GM20000 (cell line): ENCODE measurements at regions not wholly inside any gene's neighbourhood (a gene's known extent, or its start where the extent isn't known, plus 50 kb on each side); places are given as distances from the start of the nearest gene placed in this dataset.

ENCODE experiments used
- DNase-seq: peaks from one replicate; pipeline ENCODE4 v3.0.0; 2012; ENCODE audit warnings: low spot score
- TF ChIP-seq, protein P1 (sequence below): IDR thresholded peaks from 2 replicates; pipeline ENCODE4 v1.5.1; 2012; ENCODE audit warnings: mild to moderate bottlenecking, control low read depth; ENCODE audit errors: extremely low read depth, missing control alignments

- DNase-seq = no peak
- TF ChIP-seq, protein P1, sequence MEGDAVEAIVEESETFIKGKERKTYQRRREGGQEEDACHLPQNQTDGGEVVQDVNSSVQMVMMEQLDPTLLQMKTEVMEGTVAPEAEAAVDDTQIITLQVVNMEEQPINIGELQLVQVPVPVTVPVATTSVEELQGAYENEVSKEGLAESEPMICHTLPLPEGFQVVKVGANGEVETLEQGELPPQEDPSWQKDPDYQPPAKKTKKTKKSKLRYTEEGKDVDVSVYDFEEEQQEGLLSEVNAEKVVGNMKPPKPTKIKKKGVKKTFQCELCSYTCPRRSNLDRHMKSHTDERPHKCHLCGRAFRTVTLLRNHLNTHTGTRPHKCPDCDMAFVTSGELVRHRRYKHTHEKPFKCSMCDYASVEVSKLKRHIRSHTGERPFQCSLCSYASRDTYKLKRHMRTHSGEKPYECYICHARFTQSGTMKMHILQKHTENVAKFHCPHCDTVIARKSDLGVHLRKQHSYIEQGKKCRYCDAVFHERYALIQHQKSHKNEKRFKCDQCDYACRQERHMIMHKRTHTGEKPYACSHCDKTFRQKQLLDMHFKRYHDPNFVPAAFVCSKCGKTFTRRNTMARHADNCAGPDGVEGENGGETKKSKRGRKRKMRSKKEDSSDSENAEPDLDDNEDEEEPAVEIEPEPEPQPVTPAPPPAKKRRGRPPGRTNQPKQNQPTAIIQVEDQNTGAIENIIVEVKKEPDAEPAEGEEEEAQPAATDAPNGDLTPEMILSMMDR = no peak
Observed at GRCh38 chr3:66618066-66618465, 117.2 kb upstream of the LRIG1 start.

DNA sequence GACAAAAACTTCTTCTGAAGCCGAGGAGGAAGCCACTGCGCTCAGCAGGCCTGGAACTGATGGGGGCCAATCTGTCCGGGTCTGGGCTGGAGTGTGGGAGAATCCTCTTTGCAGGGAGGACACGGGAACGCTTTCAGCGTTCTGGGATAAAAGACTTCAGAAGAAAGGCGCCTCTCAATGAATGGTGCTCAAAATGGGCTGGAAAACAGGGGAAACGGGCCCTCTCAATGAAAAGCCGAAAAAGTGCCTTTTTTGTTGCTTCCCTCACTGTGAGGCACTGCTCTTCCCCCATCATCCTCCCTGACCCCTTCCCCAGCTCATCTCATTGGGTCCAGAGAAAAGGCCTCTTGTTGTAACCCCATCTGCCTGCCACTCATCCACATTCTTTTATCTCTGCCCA, 119.5 kb upstream of the LRIG1 start:
- TF ChIP-seq, protein P1 = no peak
- no peak for DNase-seq

GRCh38 chr3:66622756-66623457, 122.1 kb upstream of the LRIG1 start:
- no peak for DNase-seq
- TF ChIP-seq, protein P1 = no peak

DNA sequence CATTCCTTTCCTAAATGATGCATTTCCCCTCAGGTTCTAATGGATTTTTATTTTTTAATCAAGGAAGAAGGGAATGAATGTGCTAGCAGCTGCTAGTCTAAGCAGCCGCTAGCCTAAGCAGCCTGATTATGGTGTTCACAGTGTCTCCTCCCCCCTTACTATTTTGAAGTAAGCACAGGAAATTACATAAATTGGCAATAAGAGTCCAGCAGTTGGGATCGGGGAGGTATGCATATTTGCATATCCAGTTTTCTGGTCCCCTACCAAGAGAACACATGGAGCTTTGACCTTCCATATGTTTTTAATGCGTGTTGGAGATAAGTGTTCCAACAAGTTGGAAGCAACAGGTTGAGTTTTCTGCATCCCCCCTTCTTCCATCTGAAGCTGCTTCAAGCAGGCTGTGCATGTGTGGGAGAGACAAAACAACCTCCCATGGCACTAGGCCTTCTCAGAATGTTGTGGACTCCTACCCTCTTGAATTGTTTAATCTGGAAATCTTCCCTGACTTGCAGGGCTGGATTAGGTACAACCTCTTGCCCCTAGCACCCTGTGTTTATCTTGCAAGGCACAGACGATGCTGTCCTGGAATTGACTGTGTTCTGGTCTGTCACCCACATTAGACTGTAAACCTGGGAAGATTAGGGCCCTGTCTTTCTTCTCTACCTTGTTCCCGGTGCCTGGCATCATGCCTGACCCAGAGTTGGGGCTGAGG, 124.8 kb upstream of the LRIG1 start:
- DNase-seq = no peak
- TF ChIP-seq, protein P1 = no peak

DNA sequence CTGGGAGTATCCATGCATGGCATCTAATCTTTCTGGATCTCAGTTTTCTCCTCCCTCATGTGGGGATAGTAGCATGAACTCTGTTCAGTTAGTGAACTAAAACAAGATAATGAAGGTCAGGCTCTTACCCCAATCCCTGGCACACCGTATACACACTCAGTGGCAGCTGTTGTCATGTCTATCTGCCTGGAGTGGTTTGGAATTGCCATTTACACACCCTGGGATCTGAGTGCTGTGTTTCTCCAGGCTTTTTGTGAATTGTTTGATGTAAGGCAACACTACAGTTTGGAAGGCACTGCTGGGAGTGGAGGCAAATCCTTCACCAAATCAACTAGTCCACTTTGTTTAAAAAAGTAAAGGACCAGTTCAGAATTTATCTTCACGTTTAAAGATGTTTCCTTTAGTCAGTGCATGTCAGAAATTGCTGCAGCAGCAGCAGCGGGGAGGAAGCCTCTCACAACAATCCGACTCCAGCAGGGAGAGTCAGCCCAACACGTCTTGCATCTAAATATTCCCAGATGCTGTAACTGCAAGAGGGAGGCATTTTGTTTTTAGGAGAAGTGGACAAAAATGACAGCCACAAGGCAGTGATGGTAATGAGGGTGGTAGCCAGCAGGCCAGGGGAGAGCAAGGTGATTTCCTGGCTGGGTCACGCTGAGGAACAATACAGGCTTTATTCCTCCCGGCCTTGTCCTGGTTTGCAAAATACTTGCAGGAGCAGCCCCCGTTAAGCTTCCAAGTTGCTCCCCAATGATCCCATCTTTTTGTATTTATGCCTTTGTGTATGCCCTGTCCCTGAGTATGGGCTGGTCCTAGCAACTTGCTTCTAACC, 128.5 kb upstream of the LRIG1 start:
- TF ChIP-seq, protein P1 = no peak

DNA sequence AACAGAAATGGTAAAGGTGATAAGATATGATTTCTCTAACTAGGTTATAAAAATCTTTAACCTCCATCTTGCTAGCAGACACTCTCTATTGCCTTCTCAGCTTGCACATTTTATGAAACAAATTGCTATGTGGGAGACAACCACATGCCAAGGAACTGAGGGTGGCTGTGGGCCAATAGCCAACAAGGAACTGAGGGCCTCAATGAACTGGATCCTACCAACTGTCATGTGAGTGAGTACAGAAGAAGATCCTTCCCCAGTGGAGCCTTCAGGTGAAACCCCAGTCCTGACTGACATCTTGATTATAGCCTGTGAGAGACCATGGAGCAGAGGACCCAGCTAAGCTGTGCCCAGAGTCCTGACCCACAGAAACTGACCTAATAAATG, 129.2 kb upstream of the LRIG1 start:
- no peak for DNase-seq
- TF ChIP-seq, protein P1 = no peak

More for the DNA sequence above, 128.5 kb upstream of the LRIG1 start:
- DNase-seq = no peak
